PC-3 (cell line): ENCODE measurements at regions not wholly inside any gene's neighbourhood (a gene's known extent, or its start where the extent isn't known, plus 50 kb on each side); places are given as distances from the start of the nearest gene placed in this dataset.
"Not testable (repeated sequence)": the region's sequence is repeated elsewhere in the genome, so short reads cannot be mapped to it uniquely, and the experiment has no call there.

ENCODE experiments used
- ATAC-seq: fragments of 200-7000 bp; cut with Tn5 transposase; 2 replicates; pipeline ENCODE4 v1.9.1; 2020; ENCODE audit warnings: mild to moderate bottlenecking, moderate library complexity
- BruUV-seq: library from RNA; stranded (reverse); fragments of 400-500 nt; replicated peaks from 2 replicates; lab custom pipeline; 2021; lab: Mats Ljungman, UMichigan
- CTCF ChIA-PET: fragments of 300-600 bp; sonication (Branson Sonifier 250); formaldehyde crosslinking; loops from one replicate; lab custom pipeline; 2022; ENCODE audit warnings: antibody characterized with exemption; lab: Charles Lee
- POLR2A ChIA-PET: fragments of 300-600 bp; sonication (Branson Sonifier 250); formaldehyde crosslinking; loops from one replicate; lab custom pipeline; 2022; ENCODE audit warnings: antibody characterized with exemption; ENCODE audit not compliant: unreplicated experiment; lab: Charles Lee
- DNase-seq: peaks from one replicate; pipeline ENCODE4 v3.0.0-alpha.2; 2015
- H2AFZ ChIP-seq: fragments of 300-600 bp; sonication (generic); 2 replicates; pipeline ENCODE4 v1.6.0; 2016; ENCODE audit warnings: antibody characterized with exemption, low read length
- H3F3A ChIP-seq: fragments of 300-600 bp; sonication (generic); one replicate; pipeline ENCODE4 v1.6.0; 2017; ENCODE audit warnings: antibody characterized with exemption, low read length, control low read depth, mild to moderate bottlenecking; ENCODE audit not compliant: unreplicated experiment
- H3K27ac ChIP-seq: fragments of 300-600 bp; sonication (generic); 2 replicates; pipeline ENCODE4 v1.5.1; 2016; ENCODE audit warnings: mild to moderate bottlenecking, low read length
- H3K27me3 ChIP-seq: fragments of 300-600 bp; sonication (generic); 2 replicates; pipeline ENCODE4 v1.6.1; 2016; ENCODE audit warnings: low read length, mixed read lengths
- H3K36me3 ChIP-seq: fragments of 300-600 bp; sonication (generic); 2 replicates; pipeline ENCODE4 v1.6.1; 2016; ENCODE audit warnings: low read depth, mixed run types, low read length, mixed read lengths
- H3K4me1 ChIP-seq: fragments of 300-600 bp; sonication (generic); 2 replicates; pipeline ENCODE4 v1.5.1; 2016; ENCODE audit warnings: low read length; ENCODE audit not compliant: insufficient read depth
- H3K4me2 ChIP-seq: fragments of 300-600 bp; sonication (generic); 2 replicates; pipeline ENCODE4 v1.6.0; 2016; ENCODE audit warnings: low read length
- H3K4me3 ChIP-seq: fragments of 300-600 bp; sonication (generic); 2 replicates; pipeline ENCODE4 v1.5.1; 2016; ENCODE audit warnings: mild to moderate bottlenecking, low read length, mixed read lengths
- H3K79me2 ChIP-seq: fragments of 300-600 bp; sonication (generic); 2 replicates; pipeline ENCODE4 v1.6.1; 2017; ENCODE audit warnings: low read length, mixed read lengths
- H3K9ac ChIP-seq: fragments of 300-600 bp; sonication (generic); 2 replicates; pipeline ENCODE4 v1.6.0; 2016; ENCODE audit warnings: mild to moderate bottlenecking, low read length
- H3K9me2 ChIP-seq: fragments of 300-600 bp; sonication (generic); replicated peaks from 2 replicates; pipeline ENCODE4 v1.6.1; 2016; ENCODE audit warnings: mixed run types, low read length, mixed read lengths
- H3K9me3 ChIP-seq: fragments of 300-600 bp; sonication (generic); 2 replicates; pipeline ENCODE4 v1.6.1; 2016; ENCODE audit warnings: low read length, mixed read lengths
- H4K20me1 ChIP-seq: fragments of 300-600 bp; sonication (generic); 2 replicates; pipeline ENCODE4 v1.6.1; 2016; ENCODE audit warnings: low read length, mixed read lengths
- EZH2 ChIP-seq: fragments of 300-600 bp; sonication (generic); IDR thresholded peaks from one replicate; pipeline ENCODE4 v1.6.1; 2017; ENCODE audit warnings: antibody characterized with exemption, mild to moderate bottlenecking, low read length; ENCODE audit not compliant: unreplicated experiment
- EZH2phosphoT487 ChIP-seq: fragments of 300-600 bp; sonication (generic); IDR thresholded peaks from 2 replicates; pipeline ENCODE4 v1.6.1; 2018; ENCODE audit warnings: mild to moderate bottlenecking, antibody characterized with exemption, low read length, borderline replicate concordance
- intact Hi-C: fragments of 100-400 bp; cut with micrococcal nuclease; formaldehyde crosslinking; loops from 2 replicates; pipeline ENCODE4 v1.9.0; 2023
- TF ChIP-seq, protein P1 (sequence below): fragments of 300-600 bp; sonication (generic); conservative IDR thresholded peaks from 2 replicates; pipeline ENCODE4 v1.5.1; 2017; ENCODE audit warnings: antibody characterized with exemption, low read depth, mild to moderate bottlenecking, low read length

DNA sequence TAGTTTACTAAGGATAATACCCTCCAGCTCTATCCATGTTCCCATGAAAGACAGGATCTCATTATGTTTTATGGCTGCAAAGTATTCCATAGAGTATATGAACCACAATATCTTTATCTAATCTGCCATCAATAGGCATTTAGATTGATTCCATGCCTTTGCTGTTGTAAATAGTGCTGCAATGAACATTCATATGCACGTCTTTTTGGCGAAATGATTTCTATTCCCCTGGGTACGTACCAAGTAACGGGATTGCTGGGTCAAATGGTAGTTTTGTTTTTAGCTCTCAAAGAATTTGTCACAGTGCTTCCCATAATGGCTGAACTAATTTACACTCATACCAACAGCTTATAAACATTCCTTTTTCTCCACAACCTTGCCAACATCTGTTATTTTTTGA is 750.9 kb downstream of the BRINP3 start:
- CTCF ChIA-PET = no interaction called here
- Histone ChIP-seq H3K36me3 (no peaks in the 10 kb centered on the region), H3F3A (no peaks in the 10 kb centered on the region), H3K4me2 (no peak overlapping the region), H3K79me2 (no peaks in the 10 kb centered on the region), H3K9me3 (no peaks in the 10 kb centered on the region), H4K20me1 (no peaks in the 10 kb centered on the region), H3K27me3 (no peaks in the 10 kb centered on the region), H3K9ac (no peak overlapping the region), H3K4me3 (no peak overlapping the region), H3K27ac (no peak overlapping the region), H2AFZ (no peak overlapping the region), H3K9me2 (no peaks in the 10 kb centered on the region), H3K4me1 (no peaks in the 10 kb centered on the region)
- DNase-seq (no peak), ATAC-seq (no peak)
- no peak for TF ChIP-seq EZH2phosphoT487
- TF ChIP-seq, protein P1, sequence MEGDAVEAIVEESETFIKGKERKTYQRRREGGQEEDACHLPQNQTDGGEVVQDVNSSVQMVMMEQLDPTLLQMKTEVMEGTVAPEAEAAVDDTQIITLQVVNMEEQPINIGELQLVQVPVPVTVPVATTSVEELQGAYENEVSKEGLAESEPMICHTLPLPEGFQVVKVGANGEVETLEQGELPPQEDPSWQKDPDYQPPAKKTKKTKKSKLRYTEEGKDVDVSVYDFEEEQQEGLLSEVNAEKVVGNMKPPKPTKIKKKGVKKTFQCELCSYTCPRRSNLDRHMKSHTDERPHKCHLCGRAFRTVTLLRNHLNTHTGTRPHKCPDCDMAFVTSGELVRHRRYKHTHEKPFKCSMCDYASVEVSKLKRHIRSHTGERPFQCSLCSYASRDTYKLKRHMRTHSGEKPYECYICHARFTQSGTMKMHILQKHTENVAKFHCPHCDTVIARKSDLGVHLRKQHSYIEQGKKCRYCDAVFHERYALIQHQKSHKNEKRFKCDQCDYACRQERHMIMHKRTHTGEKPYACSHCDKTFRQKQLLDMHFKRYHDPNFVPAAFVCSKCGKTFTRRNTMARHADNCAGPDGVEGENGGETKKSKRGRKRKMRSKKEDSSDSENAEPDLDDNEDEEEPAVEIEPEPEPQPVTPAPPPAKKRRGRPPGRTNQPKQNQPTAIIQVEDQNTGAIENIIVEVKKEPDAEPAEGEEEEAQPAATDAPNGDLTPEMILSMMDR = no peak
- TF ChIP-seq EZH2 = no peak
- POLR2A ChIA-PET = no interaction called here
- BruUV-seq = no TSS peak
- intact Hi-C loops = no loop called here

DNA sequence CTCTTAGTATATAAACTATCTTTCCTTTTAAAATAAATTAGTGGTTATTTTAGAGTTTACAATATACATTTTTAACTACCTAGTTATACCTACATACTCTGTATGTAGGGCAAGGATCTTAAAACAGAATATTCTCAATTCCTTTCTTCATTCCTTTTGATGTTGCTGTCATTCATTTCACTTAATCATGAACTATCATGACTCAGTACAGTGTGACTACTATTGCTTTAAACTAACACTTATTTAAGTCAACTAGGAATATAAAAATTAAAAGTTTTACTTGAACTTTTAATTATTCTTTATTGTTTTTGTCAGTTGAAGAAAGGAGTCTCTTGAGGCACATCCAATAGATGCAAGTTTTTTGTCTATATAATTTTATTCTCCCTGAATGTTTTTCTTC is 726.4 kb downstream of the BRINP3 start:
- H3K9ac ChIP-seq = no peak overlapping the region
- no TSS peak for BruUV-seq
- no peaks in the 10 kb centered on the region for H3K36me3 ChIP-seq
- no peak overlapping the region for H3K4me2 ChIP-seq
- H3K4me3 ChIP-seq = no peak overlapping the region
- no peak for TF ChIP-seq EZH2phosphoT487
- TF ChIP-seq, protein P1 = no peak
- no peak for TF ChIP-seq EZH2
- no peak overlapping the region for H3K27ac ChIP-seq
- ChIA-PET CTCF (no interaction called here), POLR2A (no interaction called here)
- H3K9me3 ChIP-seq = no peaks in the 10 kb centered on the region
- no peaks in the 10 kb centered on the region for H3K27me3 ChIP-seq
- no peaks in the 10 kb centered on the region for H3F3A ChIP-seq
- H3K9me2 ChIP-seq = no peaks in the 10 kb centered on the region
- DNase-seq (peak; percentile 10), ATAC-seq (no peak)
- H3K4me1 ChIP-seq = no peaks in the 10 kb centered on the region; the same call in 1 of the 2 replicates
- no peak overlapping the region for H2AFZ ChIP-seq
- H3K79me2 ChIP-seq = no peaks in the 10 kb centered on the region
- intact Hi-C loops = no loop called here
- no peaks in the 10 kb centered on the region for H4K20me1 ChIP-seq

DNA sequence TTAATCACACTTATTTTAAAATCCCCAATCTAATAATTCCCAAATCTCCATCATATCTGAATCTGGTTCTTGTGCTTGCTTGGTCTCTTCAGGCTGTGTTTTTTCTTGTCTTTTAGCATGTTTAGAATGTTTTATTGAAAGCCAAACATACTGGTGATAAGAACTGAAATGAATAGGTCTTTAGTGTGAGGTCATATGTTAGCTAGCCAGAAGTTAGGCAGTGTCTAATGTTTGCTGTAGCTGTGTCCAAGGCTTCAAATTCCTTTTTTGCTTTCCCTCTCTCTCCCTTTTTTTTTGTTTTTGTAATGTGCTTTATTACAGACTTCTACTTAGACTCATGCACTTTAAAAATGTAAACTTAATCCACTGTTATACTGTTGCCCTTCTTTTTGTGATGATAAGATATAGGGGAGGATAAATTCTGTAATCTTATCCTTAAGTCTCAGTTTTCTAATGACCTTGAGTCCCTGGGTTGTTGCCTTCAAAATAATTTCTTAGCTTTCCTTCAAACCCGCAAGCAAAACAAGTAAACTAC is 725.1 kb downstream of the BRINP3 start:
- Histone ChIP-seq H3K4me3 (no peak overlapping the region), H3K27ac (no peak overlapping the region), H3K27me3 (no peaks in the 10 kb centered on the region), H2AFZ (no peak overlapping the region), H3F3A (no peaks in the 10 kb centered on the region), H3K9ac (no peak overlapping the region), H3K4me2 (no peak overlapping the region), H3K36me3 (no peaks in the 10 kb centered on the region), H4K20me1 (no peaks in the 10 kb centered on the region), H3K4me1 (no peaks in the 10 kb centered on the region; the same call in 1 of the 2 replicates), H3K9me2 (no peaks in the 10 kb centered on the region), H3K9me3 (no peaks in the 10 kb centered on the region), H3K79me2 (no peaks in the 10 kb centered on the region)
- no peak for ATAC-seq
- intact Hi-C loops = no loop called here
- TF ChIP-seq EZH2phosphoT487 = no peak
- no peak for TF ChIP-seq EZH2
- TF ChIP-seq, protein P1 = no peak
- no peak for DNase-seq
- CTCF ChIA-PET = interaction anchor here (0.7 kb wide), 1 partner anchor 321 kb away, joined by 3 read pairs; no protein-coding TSS in a partner anchor
- BruUV-seq = no TSS peak
- POLR2A ChIA-PET = no interaction called here

DNA sequence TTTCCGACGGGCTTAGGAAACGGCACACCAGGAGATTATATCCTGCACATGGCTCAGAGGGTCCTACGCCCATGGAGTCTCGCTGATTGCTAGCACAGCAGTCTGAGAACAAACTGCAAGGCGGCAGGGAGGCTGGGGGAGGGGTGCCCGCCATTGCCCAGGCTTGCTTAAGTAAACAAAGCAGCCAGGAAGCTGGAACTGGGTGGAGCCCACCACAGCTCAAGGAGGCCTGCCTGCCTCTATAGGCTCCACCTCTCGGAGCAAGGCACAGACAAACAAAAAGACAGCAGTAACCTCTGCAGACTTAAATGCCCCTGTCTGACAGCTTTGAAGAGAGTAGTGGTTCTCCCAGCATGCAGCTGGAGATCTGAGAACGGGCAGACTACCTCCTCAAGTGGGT is 722.6 kb downstream of the BRINP3 start:
- CTCF ChIA-PET, H3K9me2 ChIP-seq, H3K36me3 ChIP-seq, H3K4me3 ChIP-seq, POLR2A ChIA-PET, H2AFZ ChIP-seq, H3F3A ChIP-seq, intact Hi-C loops, H3K9me3 ChIP-seq, BruUV-seq, H3K27ac ChIP-seq, H3K27me3 ChIP-seq, H3K9ac ChIP-seq, DNase-seq, ATAC-seq, H3K4me2 ChIP-seq, H4K20me1 ChIP-seq, H3K79me2 ChIP-seq, H3K4me1 ChIP-seq: not testable (repeated sequence)
